Hematopoietic multipotent progenitor cell treated with erythropoietin and hydrocortisone succinate and interleukin-3 and kit ligand, for 6 days (in vitro differentiated cells): ENCODE measurements at regions not wholly inside any gene's neighbourhood (a gene's known extent, or its start where the extent isn't known, plus 50 kb on each side); places are given as distances from the start of the nearest gene placed in this dataset.
"Not testable (repeated sequence)": the region's sequence is repeated elsewhere in the genome, so short reads cannot be mapped to it uniquely, and the experiment has no call there.

ENCODE experiments used
- DNase-seq: peaks from one replicate; pipeline ENCODE4 v3.0.0-alpha.2; 2015

GRCh38 chr18:29459972-29460371, 1283.0 kb upstream of the CDH2 start:
- no peak for DNase-seq

- no peak for DNase-seq
Observed at GRCh38 chr18:29457316-29457889, 1280.5 kb upstream of the CDH2 start.

- DNase-seq, result no peak
Observed at GRCh38 chr18:29449424-29449823, 1272.5 kb upstream of the CDH2 start.

DNA sequence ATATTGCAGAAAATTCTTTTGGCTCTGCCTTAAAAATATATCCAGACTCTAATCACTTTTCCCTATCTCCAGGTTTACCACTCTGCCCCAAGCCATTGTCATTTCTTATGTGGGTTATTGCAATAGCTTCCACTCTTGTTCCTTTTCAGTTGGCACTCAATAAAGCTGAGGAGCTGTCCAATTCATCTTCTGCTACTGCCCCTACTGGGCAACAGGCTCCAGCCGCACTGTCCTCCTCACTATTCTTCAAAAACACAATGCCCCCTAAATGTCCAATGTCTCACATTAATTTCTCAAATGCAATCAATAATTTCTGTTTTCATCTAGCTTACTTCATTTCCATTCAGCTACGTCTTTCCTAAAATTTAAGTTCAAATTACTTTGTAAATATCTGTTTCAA, 1262.5 kb upstream of the CDH2 start:
- no peak for DNase-seq

DNA sequence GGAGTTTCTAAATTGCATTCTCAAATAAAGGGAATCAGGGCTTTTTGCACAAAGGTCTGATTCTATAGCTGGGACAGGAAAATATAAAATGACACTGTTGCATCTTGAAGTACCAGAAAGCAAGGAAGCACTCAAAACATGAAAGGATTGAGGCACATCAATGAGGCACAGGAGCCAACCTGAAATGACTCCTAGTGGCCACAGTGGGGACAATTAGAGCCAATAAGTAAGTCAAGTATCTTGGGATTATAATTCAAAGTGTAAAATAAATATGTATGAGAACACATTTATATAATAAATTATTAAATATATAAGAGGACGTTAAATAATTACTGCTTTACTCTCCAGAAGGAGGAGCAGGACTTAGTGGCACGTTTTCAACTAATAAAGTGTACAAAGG, 1259.5 kb upstream of the CDH2 start:
- DNase-seq, result no peak

DNA sequence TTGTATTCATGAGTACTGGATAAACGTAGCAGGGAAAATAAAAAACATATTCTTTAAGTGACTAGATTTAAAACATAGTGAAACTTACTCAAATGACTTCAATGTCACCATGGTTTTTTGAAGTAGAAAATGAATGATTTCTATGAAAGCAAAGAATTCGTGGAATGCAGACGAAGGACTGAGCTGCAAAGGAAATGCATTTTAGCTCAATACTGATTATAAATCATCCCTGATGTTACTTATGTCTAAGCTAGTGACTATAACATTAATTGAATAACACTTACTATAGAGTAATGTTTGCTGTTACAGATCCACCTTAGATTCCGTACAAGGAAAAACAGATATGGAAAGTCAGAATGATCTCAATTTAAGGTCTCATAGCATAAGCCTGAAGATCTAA, 1257.7 kb upstream of the CDH2 start:
- no peak for DNase-seq

- no peak for DNase-seq
Observed at GRCh38 chr18:29430416-29430815, 1253.5 kb upstream of the CDH2 start.

GRCh38 chr18:29418136-29418535, 1241.2 kb upstream of the CDH2 start:
- DNase-seq, result no peak

- DNase-seq, result no peak
Observed at GRCh38 chr18:29406996-29407395, 1230.1 kb upstream of the CDH2 start.

DNA sequence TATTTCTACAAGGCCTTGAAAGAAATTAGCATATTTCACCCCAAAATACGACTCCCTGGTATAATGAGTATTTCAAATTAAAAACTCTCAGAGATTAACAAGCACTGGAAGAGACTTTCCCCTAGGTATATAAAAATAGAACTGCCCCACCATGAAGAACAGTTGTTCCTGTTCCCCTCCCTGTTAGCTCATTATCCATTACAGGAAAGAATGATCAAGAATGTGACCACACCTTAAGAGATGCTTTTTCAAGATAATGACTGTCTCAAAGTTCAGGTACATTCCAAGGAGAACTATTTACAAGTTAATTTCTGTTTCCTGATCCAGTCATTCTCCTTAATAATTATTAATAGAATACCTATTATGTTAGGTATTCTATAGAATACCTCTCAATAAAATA, 1220.6 kb upstream of the CDH2 start:
- no peak for DNase-seq

GRCh38 chr18:29383311-29384273, 1206.7 kb upstream of the CDH2 start:
- no peak for DNase-seq

- no peak for DNase-seq
Observed at GRCh38 chr18:29378651-29379136, 1201.8 kb upstream of the CDH2 start.

DNA sequence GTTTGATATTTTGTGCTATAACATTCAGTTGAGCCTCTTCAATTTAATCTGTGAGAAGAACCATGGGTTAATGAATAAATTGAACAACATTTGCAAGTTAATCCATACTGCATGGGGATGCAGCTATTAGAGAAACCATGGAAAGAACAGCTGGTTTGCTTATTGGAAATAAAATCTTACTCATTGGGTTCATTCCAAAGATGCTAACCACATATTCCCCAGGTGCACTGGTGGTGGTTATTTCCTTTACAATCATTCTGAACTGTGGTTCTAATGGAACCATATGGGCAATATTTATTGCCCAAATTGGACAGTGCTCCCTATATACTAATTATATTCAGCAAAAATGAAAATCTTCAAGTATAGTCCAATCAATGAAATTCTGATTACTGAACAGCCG, 1200.4 kb upstream of the CDH2 start:
- no peak for DNase-seq

DNA sequence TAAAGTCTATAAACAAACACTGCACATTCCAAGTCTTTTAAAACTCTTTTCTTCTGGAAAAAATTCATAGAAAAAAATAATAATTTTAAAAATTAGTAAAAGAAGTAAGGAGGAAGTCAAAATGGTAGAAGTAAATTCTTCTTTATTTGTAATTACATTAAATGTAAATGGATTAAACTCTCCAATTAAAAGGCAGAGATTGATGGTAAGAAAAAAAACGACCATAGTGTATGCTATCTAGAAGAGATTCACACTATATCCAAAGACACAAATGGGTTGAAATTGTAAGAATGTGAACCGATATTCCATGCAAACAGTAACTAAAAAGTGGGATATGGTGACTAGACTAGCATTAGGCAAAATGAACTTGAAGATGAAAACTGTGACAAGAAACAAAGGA, 1196.1 kb upstream of the CDH2 start:
- DNase-seq, result no peak

DNA sequence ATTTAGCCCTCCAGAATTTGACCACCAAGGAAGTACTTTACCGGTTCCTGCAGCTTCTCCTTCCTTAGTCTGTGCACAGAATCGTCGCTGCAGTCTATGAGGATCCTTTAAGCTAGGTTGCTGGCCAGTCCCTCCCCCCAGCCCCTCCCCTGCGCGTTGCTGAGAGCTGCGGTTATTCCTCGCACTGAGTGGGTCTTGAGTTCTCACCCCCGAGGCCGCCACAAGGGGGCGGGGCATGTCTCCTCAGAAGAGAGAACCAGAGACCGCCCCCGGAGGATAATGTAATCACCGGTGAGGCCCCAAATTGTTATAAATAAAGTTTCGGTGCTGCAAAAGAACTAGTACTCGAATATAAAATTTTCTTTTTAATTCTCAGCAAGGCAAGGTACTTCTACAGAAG, 1184.9 kb upstream of the CDH2 start:
- no peak for DNase-seq

GRCh38 chr18:29360659-29361058, 1183.7 kb upstream of the CDH2 start:
- not testable (repeated sequence) for DNase-seq

DNA sequence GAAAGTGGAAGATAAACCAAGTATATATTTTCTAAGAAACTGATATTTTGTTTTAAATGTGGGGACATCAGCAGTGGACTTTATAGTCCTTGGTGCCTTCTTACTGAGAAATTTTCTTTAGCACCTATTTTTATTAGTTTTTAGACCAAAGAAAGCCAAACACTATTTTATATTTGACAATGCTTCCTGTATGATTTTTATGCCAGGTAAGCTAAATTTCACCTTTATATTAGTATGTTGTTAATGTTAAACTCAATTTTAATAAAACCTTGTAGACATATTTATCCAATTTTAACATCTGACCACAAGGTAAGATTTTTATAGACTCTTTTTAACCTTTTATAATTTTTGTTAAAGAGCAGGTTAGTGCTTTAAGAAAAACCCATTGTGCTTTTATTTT, 1182.3 kb upstream of the CDH2 start:
- not testable (repeated sequence) for DNase-seq

- no peak for DNase-seq
Observed at GRCh38 chr18:29351171-29351570, 1174.2 kb upstream of the CDH2 start.

DNA sequence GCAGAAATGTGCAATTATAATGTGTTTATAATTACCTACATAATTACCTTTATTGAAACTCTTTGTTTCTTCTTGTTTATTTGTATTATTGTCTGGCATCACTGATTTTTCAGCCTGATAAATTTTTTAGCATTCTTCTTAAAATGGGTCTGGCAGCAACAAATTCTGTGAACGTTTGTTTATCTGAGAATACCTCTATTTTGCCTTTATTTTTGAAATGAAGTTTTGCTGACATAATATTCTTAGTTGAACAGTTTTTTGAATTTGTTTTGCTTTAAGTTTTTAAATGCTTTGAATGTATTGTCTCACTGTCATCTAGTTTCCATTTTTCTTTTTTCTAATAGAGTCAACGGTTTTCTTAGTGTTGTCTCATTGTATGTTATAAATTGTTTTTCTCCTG, 1152.0 kb upstream of the CDH2 start:
- DNase-seq, result no peak

- DNase-seq, result no peak
Observed at GRCh38 chr18:29326214-29326613, 1149.3 kb upstream of the CDH2 start.

GRCh38 chr18:29321561-29321960, 1144.6 kb upstream of the CDH2 start:
- no peak for DNase-seq

DNA sequence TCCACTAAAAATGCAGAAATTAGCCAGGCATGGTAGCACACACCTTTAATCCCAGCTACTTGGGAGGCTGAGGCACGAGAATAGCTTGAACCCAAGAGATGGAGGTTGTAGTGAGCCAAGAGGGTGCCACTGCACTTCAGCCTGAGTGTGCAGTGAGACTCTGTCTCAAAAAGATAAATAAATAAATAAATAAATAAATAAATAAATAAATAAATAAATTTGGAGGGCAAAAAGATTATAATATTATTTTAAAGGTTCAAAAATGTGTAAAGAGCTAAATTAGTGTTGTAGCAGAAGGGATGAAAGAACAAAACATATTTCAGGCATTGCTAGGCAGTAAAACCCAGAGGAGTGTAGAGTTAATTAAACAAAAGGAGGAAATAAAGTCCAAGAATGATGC, 1136.4 kb upstream of the CDH2 start:
- no peak for DNase-seq

DNA sequence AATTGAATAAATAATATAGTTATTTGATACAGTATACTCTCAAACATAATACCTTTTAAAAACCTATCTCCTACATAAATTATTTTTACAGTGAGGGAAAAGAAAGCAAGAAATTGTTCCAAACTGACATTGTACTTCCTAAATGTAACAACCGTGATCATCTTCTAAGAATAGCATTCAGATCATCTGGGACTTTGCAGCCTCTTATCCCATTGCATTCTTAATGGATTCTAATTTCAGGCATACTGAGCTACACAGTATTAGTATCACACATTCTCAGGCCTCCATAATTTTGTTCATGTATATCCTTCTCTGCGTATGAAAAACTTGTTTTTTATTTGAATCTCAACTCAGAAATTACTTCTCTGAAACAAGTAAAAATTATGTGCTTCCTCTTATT, 1134.7 kb upstream of the CDH2 start:
- DNase-seq, result no peak

GRCh38 chr18:29309366-29309765, 1132.4 kb upstream of the CDH2 start:
- DNase-seq, result peak; percentile 2
